Calu3 (cell line): ENCODE measurements at regions not wholly inside any gene's neighbourhood (a gene's known extent, or its start where the extent isn't known, plus 50 kb on each side); places are given as distances from the start of the nearest gene placed in this dataset.

Experiments
- BruUV-seq: library from RNA; stranded (reverse); fragments of 400-500 nt; replicated peaks from 2 replicates; lab custom pipeline; 2021; lab: Mats Ljungman, UMichigan
- CTCF ChIA-PET: fragments of 300-600 bp; sonication (Branson Sonifier 250); formaldehyde crosslinking; loops from one replicate; lab custom pipeline; 2022; ENCODE audit warnings: antibody characterized with exemption; lab: Charles Lee
- DNase-seq: peaks from one replicate; pipeline ENCODE4 v3.0.0; 2022
- H3K27ac Mint-ChIP-seq: one replicate; pipeline ENCODE4 v1.8.0; 2022; ENCODE audit warnings: mixed read lengths; ENCODE audit not compliant: unreplicated experiment
- H3K27me3 Mint-ChIP-seq: one replicate; pipeline ENCODE4 v1.8.0; 2022; ENCODE audit warnings: mixed read lengths; ENCODE audit not compliant: unreplicated experiment
- H3K36me3 Mint-ChIP-seq: one replicate; pipeline ENCODE4 v1.8.0; 2022; ENCODE audit warnings: mild to moderate bottlenecking, moderate library complexity, mixed read lengths; ENCODE audit not compliant: insufficient read depth, unreplicated experiment
- H3K4me1 Mint-ChIP-seq: one replicate; pipeline ENCODE4 v1.8.0; 2022; ENCODE audit warnings: mild to moderate bottlenecking, low read depth, mixed read lengths; ENCODE audit not compliant: unreplicated experiment
- H3K4me3 Mint-ChIP-seq: one replicate; pipeline ENCODE4 v1.8.0; 2022; ENCODE audit warnings: mild to moderate bottlenecking, low read depth, moderate library complexity, mixed read lengths; ENCODE audit not compliant: unreplicated experiment
- H3K9me3 Mint-ChIP-seq: one replicate; pipeline ENCODE4 v1.8.0; 2022; ENCODE audit warnings: low read depth, mixed read lengths; ENCODE audit not compliant: unreplicated experiment
- CTCF ChIP-seq: fragments of 200-600 bp; IDR thresholded peaks from one replicate; pipeline ENCODE4 v1.8.0; 2022; ENCODE audit warnings: antibody characterized with exemption; ENCODE audit not compliant: unreplicated experiment
- intact Hi-C: fragments of 100-400 bp; cut with micrococcal nuclease; formaldehyde crosslinking; loops from one replicate; pipeline ENCODE4 v1.10.0; 2022; ENCODE audit not compliant: unreplicated experiment

- DNase-seq, result no peak
- Mint-ChIP-seq H3K4me3 (no peak overlapping the region), H3K9me3 (no peaks in the 10 kb centered on the region), H3K4me1 (no peaks in the 10 kb centered on the region), H3K27me3 (no peaks in the 10 kb centered on the region), H3K27ac (no peak overlapping the region), H3K36me3 (no peaks in the 10 kb centered on the region)
- no peak for TF ChIP-seq CTCF
- no TSS peak for BruUV-seq
- intact Hi-C loops, result no loop called here
- CTCF ChIA-PET, result no interaction called here
Measured at GRCh38 chr18:46310258-46310657, 206.1 kb downstream of the HAUS1 start.

GRCh38 chr18:46310675-46311345 is 206.6 kb downstream of the HAUS1 start:
- BruUV-seq, result no TSS peak
- Mint-ChIP-seq H3K27me3 (no peaks in the 10 kb centered on the region), H3K4me3 (no peak overlapping the region), H3K27ac (no peak overlapping the region), H3K36me3 (no peaks in the 10 kb centered on the region), H3K4me1 (no peaks in the 10 kb centered on the region), H3K9me3 (no peaks in the 10 kb centered on the region)
- CTCF ChIA-PET, result no interaction called here
- TF ChIP-seq CTCF, result no peak
- intact Hi-C loops, result no loop called here
- no peak for DNase-seq

- H3K9me3 Mint-ChIP-seq, result no peaks in the 10 kb centered on the region
- H3K36me3 Mint-ChIP-seq, result no peaks in the 10 kb centered on the region
- no peak overlapping the region for H3K4me3 Mint-ChIP-seq
- BruUV-seq, result no TSS peak
- H3K4me1 Mint-ChIP-seq, result no peaks in the 10 kb centered on the region
- no peak for DNase-seq
- CTCF ChIA-PET, result no interaction called here
- no peak for TF ChIP-seq CTCF
- no peaks in the 10 kb centered on the region for H3K27me3 Mint-ChIP-seq
- intact Hi-C loops, result no loop called here
- H3K27ac Mint-ChIP-seq, result no peak overlapping the region
Measured at GRCh38 chr18:46311491-46311890, 207.3 kb downstream of the HAUS1 start.

- no peaks in the 10 kb centered on the region for H3K27me3 Mint-ChIP-seq
- BruUV-seq, result no TSS peak
- H3K27ac Mint-ChIP-seq, result no peak overlapping the region
- no peaks in the 10 kb centered on the region for H3K36me3 Mint-ChIP-seq
- CTCF ChIA-PET, result no interaction called here
- H3K4me3 Mint-ChIP-seq, result no peak overlapping the region
- no peak for TF ChIP-seq CTCF
- H3K9me3 Mint-ChIP-seq, result no peaks in the 10 kb centered on the region
- intact Hi-C loops, result no loop called here
- no peak for DNase-seq
- no peaks in the 10 kb centered on the region for H3K4me1 Mint-ChIP-seq
Measured at GRCh38 chr18:46312221-46312620, 208.0 kb downstream of the HAUS1 start.
